ENCODE measurements at regions not wholly inside any gene's neighbourhood (a gene's known extent, or its start where the extent isn't known, plus 50 kb on each side); places are given as distances from the start of the nearest gene placed in this dataset.
A peak's percentile ranks its signal among the peaks of the same experiment; 100 is the strongest.

- no peak for TF ChIP-seq BCL3 (IDR thresholded peaks at IDR 0.05)
These were observed 134.5 kb upstream of the CTAGE1 start (continued) for GRCh38 chr18:22552254-22552653.

GRCh38 chr18:22552899-22553460 lies 135.3 kb upstream of the CTAGE1 start:
- H3K9me3 ChIP-seq = no peaks in the 10 kb centered on the region
- WGBS (ENCODE audit: missing lambda C conversion rate) = 85% methylated on average over 3 of the region's 3 CpGs
- DNase-seq (ENCODE audit: low read depth in 1 of 2, low spot score in 1 of 2) = no peak
- no peak overlapping the region for H3K4me2 ChIP-seq
- no peak for ATAC-seq
- peaks cover 16% of the 10 kb centered on the region; the same call in 2 of the 3 replicates for H3K4me1 ChIP-seq
- ChIA-PET POLR2A (no interaction called here), CTCF (no interaction called here)
- H3K4me3 ChIP-seq = no peak overlapping the region
- no peak for FAIRE-seq
- no peak for TF ChIP-seq REST (IDR thresholded peaks at IDR 0.05)
- TF ChIP-seq MAZ (IDR thresholded peaks at IDR 0.05; ENCODE audit: borderline replicate concordance, low read depth, low read length) = no peak
- TF ChIP-seq TP53 (CRISPR knock-in tag; IDR thresholded peaks at IDR 0.05) = no peak
- TF ChIP-seq HMGXB4 (CRISPR knock-in tag; IDR thresholded peaks at IDR 0.05; ENCODE audit: borderline replicate concordance) = no peak
- TF ChIP-seq NR3C1 (IDR thresholded peaks at IDR 0.05) = no peak
- TF ChIP-seq ZC3H11A (IDR thresholded peaks at IDR 0.05) = no peak
- TF ChIP-seq RFX5 (IDR thresholded peaks at IDR 0.05) = no peak
- TF ChIP-seq ELK1 (IDR thresholded peaks at IDR 0.05; ENCODE audit: low read depth, low read length) = no peak
- TF ChIP-seq MAFK (IDR thresholded peaks at IDR 0.05; ENCODE audit: partially characterized antibody) = no peak
- no peak for TF ChIP-seq POLR2A (IDR thresholded peaks at IDR 0.05; ENCODE audit: low read length)
- no peak for TF ChIP-seq CBX8 (IDR thresholded peaks at IDR 0.05)
- no peak for TF ChIP-seq RARB (CRISPR knock-in tag; IDR thresholded peaks at IDR 0.05)
- H3K27ac ChIP-seq = no peak overlapping the region

GRCh38 chr18:22556222-22557167 lies 138.8 kb upstream of the CTAGE1 start:
- FAIRE-seq (no peak), DNase-seq (ENCODE audit: low read depth in 1 of 2, low spot score in 1 of 2) (no peak), ATAC-seq (no peak)
- CTCF ChIA-PET = no interaction called here
- POLR2A ChIA-PET = no interaction called here
- no peak for TF ChIP-seq EHMT2 (IDR thresholded peaks at IDR 0.05; ENCODE audit: low read depth)
- no peak for TF ChIP-seq MAFK (IDR thresholded peaks at IDR 0.05; ENCODE audit: partially characterized antibody)
- no peak for TF ChIP-seq NR3C1 (IDR thresholded peaks at IDR 0.05)
- no peak for TF ChIP-seq ATOH8 (CRISPR knock-in tag; IDR thresholded peaks at IDR 0.05; ENCODE audit: low read depth)
- TF ChIP-seq KDM1A (IDR thresholded peaks at IDR 0.05; ENCODE audit: low read depth) = no peak
- no peak for TF ChIP-seq HES2 (IDR thresholded peaks at IDR 0.05)
- TF ChIP-seq NPAS2 (CRISPR knock-in tag; IDR thresholded peaks at IDR 0.05; ENCODE audit: borderline replicate concordance) = no peak
- no peak for TF ChIP-seq HOXB13 (CRISPR knock-in tag; IDR thresholded peaks at IDR 0.05; ENCODE audit: low read depth)
- TF ChIP-seq POLR2A (IDR thresholded peaks at IDR 0.05; ENCODE audit: low read length) = no peak
- no peak for TF ChIP-seq SREBF2 (IDR thresholded peaks at IDR 0.05)
- TF ChIP-seq MYC (IDR thresholded peaks at IDR 0.05; ENCODE audit: borderline replicate concordance, low read length) = no peak
- no peak for TF ChIP-seq FOSL2 (IDR thresholded peaks at IDR 0.05)
- TF ChIP-seq FOSL2 (CRISPR knock-in tag; IDR thresholded peaks at IDR 0.05) = no peak
- TF ChIP-seq FOSB (CRISPR knock-in tag; IDR thresholded peaks at IDR 0.05) = no peak
- TF ChIP-seq HOXB5 (CRISPR knock-in tag; IDR thresholded peaks at IDR 0.05) = no peak
- no peak for TF ChIP-seq MAZ (IDR thresholded peaks at IDR 0.05; ENCODE audit: borderline replicate concordance, low read depth, low read length)
- Histone ChIP-seq H3K27ac (peak overlapping the region in 1 of 2 experiments; percentile 57; a peak in 1 of 6 replicates), H3K4me1 (peaks cover 29% of the 10 kb centered on the region; the same call in 2 of the 3 replicates), H3K9me3 (no peaks in the 10 kb centered on the region), H3K4me2 (no peak overlapping the region), H3K4me3 (no peak overlapping the region)
- 65% methylated on average over 8 of the region's 8 CpGs for WGBS (ENCODE audit: missing lambda C conversion rate)
